Stimulated activated CD8-positive, alpha-beta memory T cell treated with anti-CD3 and anti-CD28 coated beads, Interleukin-4, amount 100 ng/mL, for 48 hours (primary cell): ENCODE measurements at regions not wholly inside any gene's neighbourhood (a gene's known extent, or its start where the extent isn't known, plus 50 kb on each side); places are given as distances from the start of the nearest gene placed in this dataset.
"Not testable (repeated sequence)": the region's sequence is repeated elsewhere in the genome, so short reads cannot be mapped to it uniquely, and the experiment has no call there.

Experiments used
- DNase-seq: peaks from one replicate; pipeline ENCODE4 v3.0.0-alpha.2; 2020

DNA sequence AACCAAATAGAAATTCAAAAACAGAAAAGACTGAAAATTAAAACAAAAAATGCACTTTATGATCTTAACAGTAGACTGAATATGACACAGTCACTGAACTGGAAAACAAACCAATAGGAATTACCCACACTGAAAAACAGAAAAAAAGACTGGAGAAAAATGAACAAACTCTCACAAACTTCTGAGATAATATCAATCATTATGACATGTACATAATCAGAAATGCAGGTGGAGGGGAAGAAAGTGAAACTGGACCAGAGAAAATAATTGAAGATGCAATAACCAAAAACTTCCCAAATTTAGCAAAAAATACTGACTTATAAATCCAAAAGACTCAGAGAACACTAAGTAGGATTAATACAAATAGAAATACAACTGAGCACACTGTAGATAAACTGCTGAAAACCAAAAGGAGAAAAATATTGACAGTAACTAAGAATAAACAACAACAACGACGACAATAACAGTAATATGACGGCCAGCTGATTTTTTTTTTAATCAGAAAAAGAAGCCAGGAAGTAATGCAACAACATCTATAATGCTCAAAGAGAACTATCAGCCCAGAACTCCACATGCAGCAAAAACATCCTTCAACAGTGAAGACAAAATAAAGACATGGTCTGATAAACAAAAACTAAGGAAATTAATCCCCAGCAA is 108.1 kb downstream of the ZFAND4 start:
- DNase-seq: no peak

DNA sequence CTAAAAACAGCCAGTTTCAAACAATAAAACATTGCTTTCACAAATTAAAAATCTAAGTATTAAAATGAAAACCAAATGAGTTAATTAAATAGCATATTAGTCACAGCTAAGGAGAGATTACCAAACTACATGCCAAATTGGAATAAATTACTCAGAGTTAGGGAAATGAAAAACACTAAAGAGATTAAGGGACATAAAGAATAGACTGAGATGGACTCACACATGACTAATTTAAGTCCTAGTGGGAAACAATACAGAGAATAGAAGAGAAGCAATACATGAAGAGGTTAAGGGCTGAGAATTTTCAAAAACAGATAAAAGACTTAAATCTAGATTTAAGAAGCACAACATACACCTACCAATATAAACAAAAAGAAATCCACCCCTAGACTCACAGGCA is 110.6 kb downstream of the ZFAND4 start:
- no peak for DNase-seq

DNA sequence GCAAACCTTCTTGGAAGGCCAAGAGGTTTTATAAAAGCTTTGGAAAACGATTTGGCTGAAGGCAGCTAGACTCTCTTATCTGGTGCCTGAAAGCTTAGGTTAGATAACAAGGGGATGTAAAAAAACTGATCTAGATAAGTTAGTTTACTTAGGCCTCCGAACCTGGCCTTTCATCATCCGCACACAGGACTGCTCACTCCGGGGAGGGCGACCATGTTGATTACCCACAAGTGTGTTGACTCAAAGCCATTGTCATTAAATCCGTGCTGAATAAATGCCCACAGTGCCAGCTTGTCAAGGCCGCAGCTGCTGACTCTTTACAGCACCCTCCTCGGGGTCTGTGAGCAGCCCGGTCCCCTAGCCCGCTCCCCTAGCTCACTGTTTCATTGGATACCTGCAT is 112.3 kb downstream of the ZFAND4 start:
- no peak for DNase-seq

DNA sequence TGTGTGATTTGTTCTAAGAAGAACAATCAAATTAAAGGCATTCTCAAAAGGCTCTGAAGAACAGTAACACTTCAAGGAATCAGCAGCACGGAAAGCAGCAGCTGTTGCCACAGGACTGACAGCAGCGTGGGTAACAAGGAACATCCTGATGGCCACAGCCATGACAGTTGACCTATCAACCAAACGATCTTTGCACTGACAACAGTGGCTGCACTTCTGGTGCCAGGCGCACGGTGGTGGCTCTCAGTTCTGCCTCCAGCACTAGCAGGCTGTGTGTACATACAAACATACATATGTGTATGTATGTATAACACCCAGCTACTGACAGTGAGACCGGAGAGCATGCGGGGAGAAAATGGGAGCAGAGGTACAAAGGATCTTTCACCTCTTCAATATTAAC is 114.1 kb downstream of the ZFAND4 start:
- DNase-seq: no peak

DNA sequence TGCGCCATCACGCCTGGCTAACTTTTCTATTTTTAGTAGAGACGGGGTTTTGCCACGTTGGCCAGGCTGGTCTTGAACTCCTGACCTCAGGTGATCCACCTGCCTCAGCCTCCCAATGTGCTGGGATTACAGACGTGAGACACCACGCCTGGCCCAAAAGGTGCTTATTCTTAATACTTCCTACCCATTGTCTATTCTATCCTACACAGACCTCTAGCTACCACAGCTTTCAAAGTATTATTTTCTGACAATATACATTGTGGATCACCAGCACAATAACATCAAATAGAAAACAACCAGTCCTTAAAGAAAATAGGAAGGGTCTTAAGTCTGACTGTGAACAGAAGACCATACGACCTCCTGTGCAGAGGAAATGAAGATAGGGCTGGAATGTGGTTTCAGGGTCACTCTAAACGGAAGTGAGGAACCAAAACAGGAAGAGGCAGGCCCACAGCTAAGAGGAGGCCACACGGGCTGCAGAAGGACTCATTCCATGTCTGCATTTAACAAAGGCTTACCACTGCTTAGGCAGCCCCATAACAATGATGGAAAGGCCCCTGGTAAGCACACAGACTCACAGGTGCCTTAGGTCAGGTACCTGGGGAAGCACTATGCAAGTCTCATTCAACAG is 115.2 kb downstream of the ZFAND4 start:
- peak; percentile 28 for DNase-seq

DNA sequence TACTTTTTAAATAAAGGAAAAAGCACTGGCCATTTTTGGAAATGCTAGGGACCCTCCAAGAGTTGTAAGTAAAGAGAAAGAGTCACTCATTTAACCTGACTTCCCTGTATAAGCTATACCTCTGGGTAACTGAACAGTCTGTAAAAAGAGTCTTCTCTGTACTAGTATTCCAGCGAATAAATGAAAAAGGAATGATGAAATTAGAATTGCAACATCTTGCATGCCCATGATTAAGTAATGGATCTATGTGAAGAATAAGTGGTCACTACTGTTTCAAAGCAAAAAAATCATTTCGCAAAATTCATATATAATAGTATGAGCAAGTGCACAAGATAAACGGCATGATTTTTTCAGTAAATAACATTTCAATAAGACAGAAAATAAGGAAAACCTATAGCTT is 116.8 kb downstream of the ZFAND4 start:
- DNase-seq: no peak

DNA sequence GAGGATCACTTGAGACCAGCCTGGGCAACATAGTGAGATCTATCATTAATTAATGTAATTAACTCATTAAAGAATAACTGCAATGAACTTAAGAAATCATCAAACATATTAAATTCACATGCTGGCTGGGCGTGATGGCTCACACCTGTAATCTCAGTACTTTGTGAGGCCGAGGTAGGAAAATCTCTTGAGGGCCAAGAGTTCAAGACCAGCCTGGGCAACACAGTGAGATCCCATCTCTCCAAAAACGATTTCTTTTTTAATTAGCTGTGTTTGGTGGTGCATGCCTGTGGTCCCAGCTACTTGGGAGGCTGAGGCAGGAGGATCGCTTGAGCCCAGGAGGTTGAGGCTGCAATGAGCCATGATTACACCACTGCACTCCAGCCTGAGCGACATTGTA is 117.2 kb downstream of the ZFAND4 start:
- not testable (repeated sequence) for DNase-seq

DNA sequence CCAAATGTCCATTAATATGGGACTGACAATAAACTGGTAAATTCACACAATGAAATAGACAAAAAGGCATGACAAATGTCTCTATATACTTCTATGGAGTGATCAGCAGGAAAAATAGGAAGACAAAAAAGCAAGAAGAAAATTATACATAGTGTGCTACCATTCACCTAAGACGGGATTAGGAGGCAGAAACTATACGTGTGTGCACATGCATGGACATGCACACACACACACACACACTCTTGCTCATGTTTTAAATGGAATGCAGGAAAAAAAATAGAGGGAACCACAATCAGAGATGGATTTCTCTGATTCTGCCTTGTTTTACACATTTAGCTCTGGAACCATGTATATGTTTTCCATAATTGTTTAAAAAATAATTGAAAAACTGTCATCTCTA is 119.0 kb downstream of the ZFAND4 start:
- DNase-seq: no peak

DNA sequence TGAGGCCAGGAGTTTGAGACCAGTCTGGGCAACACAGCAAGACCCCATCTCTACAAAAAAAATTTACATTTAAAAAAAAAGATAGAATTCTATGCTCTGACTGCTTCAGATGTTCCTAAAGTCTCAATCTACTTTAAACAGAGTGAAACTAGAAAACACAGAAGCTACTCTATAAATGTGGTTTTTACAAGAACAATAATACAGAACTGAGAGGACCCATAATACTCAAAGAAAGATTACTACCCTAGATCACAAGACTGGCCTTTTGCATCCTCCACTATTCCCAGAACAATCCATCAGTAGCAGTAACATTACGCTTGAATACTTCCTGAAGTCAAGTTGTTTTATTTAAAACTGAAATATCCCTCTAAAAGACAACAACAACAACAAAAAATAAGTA is 119.4 kb downstream of the ZFAND4 start:
- no peak for DNase-seq

DNA sequence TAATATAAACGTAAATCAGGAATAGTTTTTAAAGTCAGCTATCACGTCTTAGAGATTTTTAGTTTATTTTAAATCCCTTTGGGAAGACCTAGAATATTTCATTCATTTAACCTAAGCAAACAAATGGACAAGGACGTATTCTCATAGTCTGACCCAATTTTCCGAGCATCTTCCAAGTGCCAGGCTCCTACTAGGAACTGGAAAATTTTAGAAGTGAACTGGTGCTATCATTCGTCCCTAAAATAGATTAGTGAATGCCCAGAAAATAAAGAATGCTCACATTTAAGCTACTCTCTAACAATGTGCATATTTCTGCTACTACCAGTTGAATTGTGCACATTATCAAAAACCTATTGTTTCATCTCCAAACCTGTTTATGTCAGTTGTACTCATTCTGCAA is 120.1 kb downstream of the ZFAND4 start:
- DNase-seq: no peak

DNA sequence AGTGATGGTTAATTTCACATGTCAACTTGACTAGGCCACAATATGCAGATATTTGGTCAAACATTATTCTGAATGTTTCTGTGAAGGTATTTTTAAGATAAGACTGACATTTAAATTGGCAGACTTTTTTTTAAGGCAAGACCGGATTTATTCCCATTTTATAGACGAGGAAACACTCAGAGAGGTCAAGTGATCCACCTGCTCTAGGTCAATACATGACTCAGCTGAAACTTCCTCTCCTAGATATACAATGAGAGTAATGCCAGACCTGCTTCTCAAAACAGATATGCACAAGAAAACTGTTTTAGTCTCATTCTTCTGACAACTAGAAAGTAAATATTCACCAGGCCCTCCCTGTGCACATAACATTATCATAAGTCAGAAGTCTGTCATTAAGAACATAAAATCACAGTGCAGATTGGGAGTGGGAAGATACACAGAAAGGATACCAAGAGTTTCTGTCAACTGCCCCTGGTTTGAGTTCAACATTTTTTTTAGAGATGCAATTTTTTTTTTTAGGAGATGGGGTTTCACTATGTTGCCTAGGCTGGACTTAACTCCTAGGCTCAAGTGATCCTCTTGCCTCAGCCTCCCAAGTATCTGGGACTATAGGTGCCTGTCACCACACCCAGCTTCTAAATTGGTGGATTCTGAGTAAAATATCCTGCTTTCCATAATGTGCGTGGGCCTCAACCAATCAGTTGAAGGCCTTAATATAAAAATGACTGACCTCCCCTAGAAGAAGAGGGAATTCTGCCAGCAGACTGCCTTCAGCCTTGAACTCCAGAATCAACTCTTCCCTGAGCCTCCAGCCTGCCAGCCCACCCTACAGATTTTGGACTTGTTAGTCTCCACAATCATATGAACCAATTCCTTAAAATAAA is 121.4 kb downstream of the ZFAND4 start:
- DNase-seq: no peak

DNA sequence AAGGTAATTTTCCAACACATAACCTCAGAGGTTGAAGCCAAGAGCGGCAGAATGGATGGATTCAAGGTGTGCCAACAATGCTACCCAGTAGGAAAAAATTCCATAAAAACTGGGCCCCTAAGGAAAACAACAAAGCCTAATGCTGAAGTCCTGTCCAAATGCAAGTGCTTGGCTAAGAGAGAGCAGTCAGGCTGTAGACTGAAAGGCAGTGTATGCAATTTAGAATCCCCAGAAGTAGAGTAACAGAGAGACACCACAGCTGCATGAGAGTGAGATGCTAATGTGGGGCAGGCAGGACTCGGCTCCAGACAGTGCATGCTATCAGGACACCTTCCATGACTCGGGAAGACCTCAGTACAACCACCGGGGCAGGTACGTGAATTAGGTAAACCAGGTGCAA is 124.5 kb downstream of the ZFAND4 start:
- DNase-seq: no peak

DNA sequence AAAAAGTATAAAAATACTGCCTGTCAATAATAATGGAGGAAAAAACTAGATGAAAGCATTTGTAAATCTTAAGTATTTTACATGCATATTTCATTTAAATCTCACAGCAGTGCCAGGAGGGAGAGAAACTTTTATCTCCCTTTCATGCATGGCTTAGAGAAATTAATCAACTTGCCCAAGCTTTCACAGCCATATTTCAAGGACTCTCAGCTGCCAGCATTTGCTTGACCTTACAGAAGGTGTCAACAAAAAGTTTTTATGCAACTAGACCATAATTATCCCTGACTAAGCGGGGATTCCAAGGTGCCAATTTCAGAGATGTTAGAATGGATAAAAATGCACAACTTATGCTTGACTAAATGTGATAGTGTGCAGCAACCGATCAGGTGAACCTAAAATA is 125.4 kb downstream of the ZFAND4 start:
- no peak for DNase-seq

DNA sequence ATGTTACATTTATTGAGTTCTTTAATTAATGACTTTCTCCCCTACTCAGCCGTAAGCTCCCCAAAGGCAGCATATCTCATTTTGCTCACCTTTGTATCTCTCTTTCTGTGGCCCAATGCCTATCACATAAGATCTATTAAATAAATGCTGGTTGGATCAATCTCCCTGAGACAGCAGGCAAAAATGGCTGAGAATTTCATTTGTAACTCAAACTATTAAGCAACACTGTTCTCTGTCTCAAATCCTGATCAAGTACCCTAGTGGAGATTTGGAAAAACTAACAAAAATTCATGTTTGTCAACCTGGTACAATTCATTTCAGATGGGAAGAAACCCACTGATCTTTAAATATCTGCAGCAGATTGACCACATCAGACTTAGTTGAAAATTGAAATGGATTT is 127.4 kb downstream of the ZFAND4 start:
- DNase-seq: no peak

DNA sequence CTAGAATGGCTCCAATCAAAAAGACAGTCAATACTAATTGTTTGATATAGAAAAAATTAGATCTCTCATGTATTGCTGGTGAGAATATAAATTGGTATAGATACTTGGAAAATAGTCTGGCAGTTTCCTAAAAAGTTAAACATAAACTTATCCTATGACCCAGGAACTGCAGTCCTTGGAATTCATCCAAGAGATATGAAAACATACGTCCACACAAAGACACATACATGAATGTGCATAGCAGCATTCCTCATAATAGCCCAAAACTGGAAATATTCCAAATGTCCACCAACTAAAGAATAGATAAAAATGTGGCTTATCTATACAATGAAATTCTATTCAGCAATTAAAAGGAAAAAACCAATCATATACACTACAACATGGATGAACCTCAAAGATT is 128.4 kb downstream of the ZFAND4 start:
- no peak for DNase-seq

DNA sequence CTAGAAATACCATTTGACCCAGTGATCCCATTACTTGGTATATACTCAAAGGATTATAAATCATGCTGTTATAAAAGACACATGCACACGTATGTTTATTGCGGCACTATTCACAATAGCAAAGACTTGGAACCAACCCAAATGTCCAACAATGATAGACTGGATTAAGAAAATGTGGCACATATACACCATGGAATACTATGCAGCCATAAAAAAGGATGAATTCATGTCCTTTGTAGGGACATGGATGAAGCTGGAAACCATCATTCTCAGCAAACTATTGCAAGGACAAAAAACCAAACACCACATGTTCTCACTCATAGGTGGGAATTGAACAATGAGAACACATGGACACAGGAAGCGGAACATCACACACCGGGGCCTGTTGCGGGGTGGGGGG is 131.5 kb downstream of the ZFAND4 start:
- not testable (repeated sequence) for DNase-seq

DNA sequence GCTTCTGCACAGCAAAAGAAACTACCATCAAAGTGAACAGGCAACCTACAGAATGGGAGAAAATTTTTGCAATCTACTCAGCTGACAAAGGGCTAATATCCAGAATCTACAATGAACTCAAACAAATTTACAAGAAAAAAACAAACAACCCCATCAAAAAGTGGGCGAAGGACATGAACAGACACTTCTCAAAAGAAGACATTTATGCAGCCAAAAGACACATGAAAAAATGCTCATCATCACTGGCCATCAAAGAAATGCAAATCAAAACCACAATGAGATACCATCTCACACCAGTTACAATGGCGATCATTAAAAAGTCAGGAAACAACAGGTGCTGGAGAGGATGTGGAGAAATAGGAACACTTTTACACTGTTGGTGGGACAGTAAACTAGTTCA is 132.0 kb downstream of the ZFAND4 start:
- not testable (repeated sequence) for DNase-seq

DNA sequence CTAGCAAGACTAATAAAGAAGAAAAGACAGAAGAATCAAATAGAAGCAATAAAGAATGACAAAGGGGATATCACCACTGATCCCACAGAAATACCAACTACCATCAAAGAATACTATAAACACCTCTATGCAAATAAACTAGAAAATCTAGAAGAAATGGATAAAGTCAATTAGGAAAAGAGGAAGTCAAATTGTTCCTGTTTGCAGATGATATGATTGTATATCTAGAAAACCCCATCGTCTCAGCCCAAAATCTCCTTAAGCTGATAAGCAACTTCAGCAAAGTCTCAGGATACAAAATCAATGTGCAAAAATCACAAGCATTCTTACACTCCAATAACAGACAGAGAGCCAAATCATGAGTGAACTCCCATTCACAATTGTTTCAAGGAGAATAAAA is 133.0 kb downstream of the ZFAND4 start:
- DNase-seq: not testable (repeated sequence)

DNA sequence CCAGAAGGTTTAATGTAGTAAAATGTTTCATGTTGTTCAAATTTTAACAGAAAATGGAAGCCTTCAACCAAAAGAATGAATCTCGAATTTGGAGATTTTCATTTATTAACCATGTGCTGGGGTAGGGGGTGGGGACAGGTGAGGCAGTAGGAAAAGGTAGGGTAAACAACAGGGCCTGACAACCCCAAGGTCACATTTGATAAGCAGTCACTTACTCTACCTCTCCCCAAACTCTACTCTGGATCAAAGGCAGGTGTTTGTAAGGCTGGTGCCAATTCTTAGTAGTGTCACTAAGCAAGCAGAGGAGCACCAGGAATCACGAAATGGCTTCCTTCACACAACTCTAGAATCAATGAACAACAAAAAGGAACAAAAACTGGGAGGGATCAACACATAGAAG is 138.0 kb downstream of the ZFAND4 start:
- DNase-seq: no peak

DNA sequence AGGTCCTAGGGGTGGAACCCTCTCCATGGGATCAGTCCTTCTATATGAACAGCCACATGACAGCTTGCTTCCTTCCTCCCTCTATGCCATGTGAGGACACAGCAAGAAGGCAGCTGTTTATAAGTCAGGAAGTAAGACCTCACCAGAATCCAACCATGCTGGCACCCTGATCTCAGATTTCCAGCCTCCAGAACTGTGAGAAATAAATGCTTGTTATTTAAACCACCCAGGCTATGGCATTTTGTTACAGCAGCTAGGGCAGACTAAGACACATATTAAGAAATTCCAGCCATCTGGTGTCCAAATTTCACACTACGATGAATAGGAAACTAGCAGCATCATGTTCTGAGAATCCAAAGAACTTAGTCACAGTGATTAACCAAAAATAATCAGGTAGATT is 140.1 kb downstream of the ZFAND4 start:
- DNase-seq: no peak

DNA sequence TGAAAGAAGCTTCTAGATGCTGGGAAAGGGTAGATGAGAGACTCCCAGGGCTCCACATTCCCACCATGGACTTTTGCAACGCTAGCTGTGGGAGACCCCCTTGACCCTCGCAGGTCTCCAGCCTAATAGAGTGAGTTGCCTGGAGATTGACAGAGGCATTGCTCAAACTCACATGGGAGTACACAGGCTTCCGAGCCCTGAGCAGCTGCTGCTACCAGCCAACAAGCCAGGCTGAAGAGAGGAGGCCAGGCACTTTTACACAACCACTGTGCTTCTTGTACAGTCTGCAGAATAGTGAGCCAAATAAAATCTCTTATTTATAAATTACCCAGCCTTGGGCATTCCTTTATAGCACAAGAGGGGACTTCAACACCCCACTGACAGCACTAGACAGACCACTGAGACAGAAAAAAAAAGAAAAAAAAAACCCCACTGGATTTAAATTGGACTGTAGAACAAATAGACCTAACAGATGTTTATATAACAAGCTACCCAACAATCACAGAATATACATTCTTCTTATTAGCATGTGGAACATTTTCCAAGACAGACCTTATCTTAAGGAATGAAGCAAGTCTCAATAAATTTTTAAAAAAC is 146.2 kb downstream of the ZFAND4 start:
- DNase-seq: no peak

DNA sequence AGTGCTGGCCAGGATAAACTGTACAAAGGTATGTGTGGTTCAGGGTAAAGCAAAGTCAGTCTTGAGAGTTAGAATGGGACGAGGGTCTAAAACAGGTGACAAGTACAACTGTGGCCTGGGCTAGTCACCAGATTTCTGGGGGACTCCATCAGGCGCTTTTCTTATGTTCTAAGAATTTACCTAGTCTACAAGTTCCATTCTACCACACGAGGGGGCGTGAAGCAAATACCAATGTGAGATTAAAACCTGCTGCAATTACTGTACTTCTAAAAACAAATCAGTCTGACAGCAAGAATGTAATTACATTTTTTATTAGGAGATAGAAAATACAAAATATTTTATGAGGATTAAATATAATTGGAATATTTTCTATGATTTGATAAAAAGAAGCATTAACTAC is 146.5 kb downstream of the ALOX5 start:
- DNase-seq: no peak

DNA sequence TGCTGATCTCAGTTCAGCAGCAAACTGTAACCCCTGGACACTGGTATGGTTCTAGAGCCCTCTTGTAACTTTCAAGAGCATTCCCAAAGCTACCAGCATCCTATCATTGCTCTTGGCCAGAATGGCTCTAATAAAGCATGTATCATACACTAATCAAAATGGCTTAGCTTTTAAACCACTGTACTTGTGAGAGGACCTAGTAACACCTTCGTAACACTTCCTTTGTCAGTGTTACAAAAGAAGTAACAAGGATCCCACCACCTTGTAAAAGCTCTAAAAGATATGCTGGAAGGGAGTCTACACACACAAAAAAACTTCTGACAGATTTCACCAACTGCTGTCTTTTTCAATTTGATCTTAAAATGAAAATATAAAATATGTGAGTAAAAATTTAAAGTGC is 144.7 kb downstream of the ALOX5 start:
- DNase-seq: no peak

DNA sequence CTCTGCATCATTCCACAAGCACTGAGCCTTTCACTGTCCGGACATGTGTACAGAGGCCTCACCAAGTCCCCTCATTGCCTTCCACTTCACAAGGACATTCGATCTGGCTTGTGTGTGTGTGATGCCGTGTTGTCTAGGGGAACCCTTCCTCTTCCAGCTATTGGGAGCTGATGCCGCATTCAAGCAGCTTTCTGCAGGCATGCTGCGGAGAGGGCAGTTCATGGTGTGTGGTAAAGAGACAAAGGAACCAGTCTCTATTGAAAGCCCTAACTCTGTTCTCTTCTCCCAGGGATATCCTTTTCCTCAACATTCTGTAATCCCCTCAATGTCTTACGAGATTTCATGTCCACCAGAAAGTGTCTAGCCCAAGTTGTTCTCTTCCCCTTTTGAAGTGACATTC is 141.6 kb downstream of the ALOX5 start:
- DNase-seq: no peak
